ENCODE measurements at regions not wholly inside any gene's neighbourhood (a gene's known extent, or its start where the extent isn't known, plus 50 kb on each side); places are given as distances from the start of the nearest gene placed in this dataset.
"Not testable (repeated sequence)": the region's sequence is repeated elsewhere in the genome, so short reads cannot be mapped to it uniquely, and the experiment has no call there.

DNA sequence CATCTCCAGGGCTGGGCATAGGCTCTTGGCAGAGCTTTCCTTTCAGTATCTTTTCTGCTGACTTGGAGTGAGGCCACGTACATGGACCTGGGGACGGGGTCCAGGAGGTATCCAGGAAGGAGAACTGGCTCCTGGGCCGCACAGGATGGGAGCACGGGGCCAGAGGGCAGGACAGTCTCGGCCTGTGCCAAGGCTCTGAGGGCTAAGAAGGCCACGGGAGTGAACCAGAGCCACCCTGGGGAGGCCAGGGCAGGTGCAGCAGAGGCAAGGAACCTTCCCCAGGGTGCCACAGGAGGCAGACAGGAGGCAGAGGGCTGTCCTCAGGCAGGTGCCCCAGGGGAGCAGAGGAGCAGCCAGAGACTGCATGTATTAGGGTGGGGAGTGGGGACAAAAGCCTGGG, 50.3 kb downstream of the PLXNA1 start:
- FAIRE-seq, result no peak

DNA sequence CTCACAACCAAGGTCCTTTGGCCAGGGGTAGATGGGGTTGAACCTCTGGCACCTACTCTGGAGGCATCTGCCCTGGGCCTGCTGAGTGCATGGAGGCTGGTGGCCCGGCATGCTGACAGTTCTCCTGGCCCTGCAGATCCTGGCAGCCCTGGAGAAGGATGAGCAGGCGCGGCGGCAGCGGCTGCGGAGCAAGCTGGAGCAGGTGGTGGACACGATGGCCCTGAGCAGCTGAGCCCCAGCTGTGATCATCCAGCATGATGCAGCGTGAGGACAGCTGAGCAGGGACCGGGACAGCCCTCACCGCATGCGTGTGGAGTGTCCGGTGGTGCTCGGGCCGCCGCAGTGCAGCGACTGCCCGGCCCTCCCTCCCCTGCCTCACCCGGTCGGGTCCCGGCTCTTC, 50.9 kb downstream of the PLXNA1 start:
- no peak for FAIRE-seq

DNA sequence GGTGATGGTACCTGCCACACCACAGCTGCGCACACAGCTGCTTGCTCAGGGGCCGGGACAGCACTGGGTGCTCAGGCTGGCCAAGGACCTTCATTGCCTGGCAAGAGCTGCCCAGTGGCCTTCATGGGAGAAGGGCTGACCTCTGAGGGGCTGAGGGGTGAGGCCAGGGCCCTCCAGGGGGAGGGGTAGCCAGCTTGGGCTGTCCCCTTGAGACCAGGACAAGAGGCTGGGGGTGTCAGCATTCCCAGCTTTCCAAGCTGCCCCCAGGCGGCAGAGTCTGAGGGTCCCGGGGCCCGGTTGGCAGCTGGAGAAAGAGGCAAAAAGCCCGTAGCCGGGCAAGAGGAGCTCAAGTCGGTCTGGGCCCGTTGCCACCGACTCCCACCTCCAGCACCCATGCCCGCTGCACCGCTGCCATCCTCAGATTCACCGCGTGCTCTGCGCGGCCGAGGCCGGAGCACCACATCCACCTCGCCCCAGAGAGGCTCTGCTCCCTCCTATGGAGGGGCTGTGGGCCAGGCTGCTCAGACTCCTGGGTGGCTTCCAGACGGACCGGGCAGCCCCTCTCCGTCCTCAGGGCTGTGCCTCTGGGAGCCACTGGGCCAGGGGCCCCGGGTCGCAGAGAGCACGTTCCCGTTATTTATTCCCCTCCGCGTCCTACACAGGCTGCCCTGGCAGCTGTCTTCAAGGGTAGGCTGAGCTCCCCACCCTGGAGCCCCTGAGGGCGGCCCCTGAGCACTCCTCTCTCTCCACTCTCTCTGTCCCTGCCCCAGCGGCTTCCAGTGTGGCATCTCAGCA, 51.5 kb downstream of the PLXNA1 start:
- FAIRE-seq, result no peak

- FAIRE-seq, result no peak
Observed at GRCh38 chr3:127034990-127035652, 52.2 kb downstream of the PLXNA1 start.

DNA sequence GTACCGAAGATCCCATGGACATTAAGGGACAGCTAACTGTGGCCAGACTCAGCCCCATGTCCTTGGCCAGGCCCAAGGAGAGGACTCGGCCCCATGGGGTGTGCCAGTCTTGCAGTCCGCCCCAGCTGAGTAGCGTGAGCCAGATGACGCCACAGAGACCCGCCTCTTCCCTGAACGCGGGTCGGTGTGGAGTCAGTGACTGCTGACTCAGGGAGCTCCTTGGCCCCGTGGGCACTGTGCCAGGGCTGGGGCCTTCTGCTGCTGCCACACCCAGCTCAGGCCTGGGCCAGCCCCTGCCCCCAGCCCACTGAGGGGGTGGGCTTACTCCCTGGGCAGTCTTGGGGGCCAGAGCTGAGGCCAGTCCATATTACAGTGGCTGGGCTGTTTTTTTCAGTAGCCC, 52.8 kb downstream of the PLXNA1 start:
- no peak for FAIRE-seq

GRCh38 chr3:127036209-127037020, 53.5 kb downstream of the PLXNA1 start:
- no peak for FAIRE-seq

DNA sequence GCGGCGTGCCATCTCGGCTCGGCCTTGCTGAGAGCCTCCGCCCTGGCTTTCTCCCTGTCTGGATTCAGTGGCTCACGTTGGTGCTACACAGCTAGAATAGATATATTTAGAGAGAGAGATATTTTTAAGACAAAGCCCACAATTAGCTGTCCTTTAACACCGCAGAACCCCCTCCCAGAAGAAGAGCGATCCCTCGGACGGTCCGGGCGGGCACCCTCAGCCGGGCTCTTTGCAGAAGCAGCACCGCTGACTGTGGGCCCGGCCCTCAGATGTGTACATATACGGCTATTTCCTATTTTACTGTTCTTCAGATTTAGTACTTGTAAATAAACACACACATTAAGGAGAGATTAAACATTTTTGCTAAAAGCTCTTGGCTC, 54.1 kb downstream of the PLXNA1 start:
- no peak for FAIRE-seq

DNA sequence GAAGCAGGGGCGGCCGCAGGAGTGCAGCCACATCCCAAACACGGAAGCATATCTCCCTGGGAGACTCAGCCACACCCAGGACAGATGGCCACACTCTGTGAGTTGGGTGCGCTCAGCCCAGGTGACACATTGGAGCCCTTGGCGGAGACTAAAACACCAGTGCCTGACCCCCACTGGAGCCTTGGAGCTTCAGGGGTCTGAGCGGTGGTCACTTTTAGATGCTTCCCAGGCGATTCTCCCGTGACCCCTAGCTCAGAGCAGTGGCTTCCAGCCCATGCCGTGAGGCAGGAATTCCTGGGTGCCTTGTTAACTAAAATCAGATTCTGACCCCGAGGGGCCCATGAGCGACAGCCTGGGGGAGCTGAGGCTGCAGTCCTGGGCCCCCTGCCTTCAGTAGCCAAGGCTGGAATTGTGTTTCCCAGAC, 54.5 kb downstream of the PLXNA1 start:
- FAIRE-seq, result no peak

GRCh38 chr3:127037971-127038446, 55.1 kb downstream of the PLXNA1 start:
- FAIRE-seq, result no peak

DNA sequence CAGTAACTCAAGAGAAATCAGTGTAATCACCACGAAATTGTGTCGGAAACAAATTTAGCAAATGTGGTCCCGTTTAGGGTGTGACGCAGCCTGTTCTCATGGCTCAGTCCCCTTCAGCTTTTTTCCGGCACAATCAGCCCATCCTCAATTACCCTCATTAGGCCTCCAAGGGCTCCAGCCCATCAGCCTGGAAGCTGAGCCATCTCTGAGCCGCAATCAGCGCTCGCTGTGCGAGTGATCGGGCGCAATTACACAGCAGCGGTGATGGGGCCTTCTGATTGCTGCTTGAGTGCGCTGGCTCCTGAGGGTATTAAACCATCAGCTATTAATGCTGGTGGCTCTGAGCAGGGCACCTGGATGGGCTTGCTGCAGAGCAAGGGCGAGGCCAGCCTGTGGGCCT, 55.6 kb downstream of the PLXNA1 start:
- FAIRE-seq, result no peak

- FAIRE-seq, result no peak
Observed at GRCh38 chr3:127038923-127039581, 56.1 kb downstream of the PLXNA1 start.

DNA sequence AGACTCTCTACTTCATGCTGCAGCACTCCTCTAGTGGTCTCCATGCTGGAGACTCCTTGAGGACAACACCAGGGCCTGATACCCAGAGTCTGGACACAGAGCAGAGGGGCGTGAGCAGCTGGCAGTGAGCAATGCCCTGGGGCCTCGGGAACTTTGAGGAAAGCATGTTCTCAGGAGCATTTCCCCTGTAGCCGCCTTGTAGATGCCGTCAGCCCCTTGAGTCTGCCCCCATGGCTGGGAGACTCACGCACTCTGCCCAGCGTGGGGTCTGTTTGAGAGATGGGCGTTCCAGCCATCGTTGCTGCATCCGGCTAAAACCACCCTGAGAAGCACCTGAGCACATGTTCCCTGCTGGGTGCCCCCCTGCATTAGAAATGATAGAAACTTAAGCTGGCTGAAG, 56.8 kb downstream of the PLXNA1 start:
- no peak for FAIRE-seq

DNA sequence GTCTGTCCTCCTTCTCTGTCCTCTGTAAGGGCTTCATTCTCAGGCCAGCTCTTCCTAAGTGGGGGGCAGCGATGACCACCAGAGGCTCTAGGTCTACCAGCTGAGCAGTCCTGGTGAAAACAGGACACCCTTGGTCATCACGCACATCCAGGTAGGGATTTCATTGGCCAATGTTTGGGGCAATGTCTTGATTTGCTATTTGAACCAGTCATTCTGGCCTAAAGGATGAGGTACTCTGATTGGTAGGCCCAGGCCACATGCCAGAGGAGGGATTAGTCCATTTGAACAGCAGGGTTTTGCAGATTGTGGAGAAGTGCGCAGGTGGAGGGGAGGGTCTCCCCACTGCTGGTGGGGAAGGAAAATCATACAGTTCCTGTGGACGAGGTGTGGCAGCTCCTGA, 57.3 kb downstream of the PLXNA1 start:
- FAIRE-seq, result no peak

DNA sequence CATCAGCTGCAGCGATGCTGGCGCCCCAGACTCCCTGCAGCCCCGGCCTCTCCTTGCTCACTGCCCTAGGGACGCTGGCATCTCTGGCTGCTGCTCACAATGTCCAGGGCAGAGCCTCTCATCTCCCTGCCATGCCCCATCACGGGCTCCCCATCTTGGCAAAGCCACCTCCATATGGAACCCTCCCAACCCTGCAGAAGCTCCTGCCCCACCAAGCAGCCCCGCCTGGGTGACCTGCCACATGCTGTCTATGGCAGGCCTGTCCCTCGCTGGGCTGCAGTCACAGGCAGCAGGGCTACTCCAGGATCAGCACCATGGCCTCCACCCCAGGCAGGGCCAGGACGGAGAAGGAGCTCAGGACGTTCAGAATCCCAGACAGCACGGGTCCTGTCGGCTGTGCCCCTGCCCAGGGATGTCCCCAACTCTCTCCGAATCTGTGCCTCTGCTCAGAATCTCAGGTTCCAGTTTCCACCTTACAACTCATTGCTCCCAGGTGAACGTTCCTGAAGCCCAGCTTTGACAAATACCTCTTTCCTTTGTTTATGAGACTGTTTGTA, 58.4 kb downstream of the PLXNA1 start:
- no peak for FAIRE-seq

GRCh38 chr3:127041933-127042332, 59.0 kb downstream of the PLXNA1 start:
- no peak for FAIRE-seq

DNA sequence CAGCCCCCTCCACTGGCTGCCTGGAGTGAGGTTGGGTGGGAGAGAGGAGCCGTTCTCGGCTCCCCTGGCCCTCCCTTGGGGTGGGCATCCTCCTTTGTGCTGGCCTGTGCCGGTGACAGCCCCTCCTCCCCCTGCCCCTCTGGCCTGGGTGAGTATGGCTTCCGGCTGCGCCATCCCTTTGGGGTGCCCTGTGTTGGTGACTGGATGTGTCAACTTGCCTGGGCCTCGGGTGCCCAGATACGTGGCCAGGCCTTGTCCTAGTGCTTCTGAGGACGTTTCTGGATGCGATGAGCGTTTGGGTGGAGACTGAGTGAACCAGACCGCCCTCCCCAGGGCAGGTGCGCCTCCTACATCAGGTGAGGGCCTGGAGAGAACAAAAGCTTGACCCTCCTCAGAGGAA, 59.7 kb downstream of the PLXNA1 start:
- FAIRE-seq, result no peak

DNA sequence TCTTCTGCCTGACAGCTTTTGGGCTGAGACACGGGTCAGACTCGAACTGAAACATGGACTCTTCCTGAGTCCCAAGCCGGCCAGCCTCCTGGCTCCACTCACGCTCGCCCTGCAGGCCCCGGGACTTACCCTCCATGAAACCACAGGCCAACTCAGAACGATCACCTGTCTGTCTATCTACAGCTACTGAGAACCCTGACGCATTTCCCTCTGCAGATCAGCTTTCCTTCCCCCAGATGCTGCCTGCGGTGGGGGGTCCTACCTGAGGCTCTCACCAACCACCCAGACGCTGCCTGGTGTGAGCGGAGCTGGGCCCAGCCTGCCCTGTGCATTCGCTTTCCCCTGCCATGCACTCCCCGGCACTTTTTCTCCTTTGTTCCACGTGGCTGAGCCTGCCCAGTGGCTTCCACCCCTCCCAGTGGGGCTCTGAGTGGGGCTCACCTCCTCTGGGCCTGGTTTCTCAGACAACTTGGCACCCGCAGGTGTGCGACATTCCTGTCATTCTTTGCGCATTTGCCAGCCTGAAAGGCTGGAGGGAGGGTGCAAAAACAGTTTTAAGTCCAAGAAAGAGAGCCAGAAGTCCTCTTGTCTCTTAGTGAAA, 60.2 kb downstream of the PLXNA1 start:
- no peak for FAIRE-seq

DNA sequence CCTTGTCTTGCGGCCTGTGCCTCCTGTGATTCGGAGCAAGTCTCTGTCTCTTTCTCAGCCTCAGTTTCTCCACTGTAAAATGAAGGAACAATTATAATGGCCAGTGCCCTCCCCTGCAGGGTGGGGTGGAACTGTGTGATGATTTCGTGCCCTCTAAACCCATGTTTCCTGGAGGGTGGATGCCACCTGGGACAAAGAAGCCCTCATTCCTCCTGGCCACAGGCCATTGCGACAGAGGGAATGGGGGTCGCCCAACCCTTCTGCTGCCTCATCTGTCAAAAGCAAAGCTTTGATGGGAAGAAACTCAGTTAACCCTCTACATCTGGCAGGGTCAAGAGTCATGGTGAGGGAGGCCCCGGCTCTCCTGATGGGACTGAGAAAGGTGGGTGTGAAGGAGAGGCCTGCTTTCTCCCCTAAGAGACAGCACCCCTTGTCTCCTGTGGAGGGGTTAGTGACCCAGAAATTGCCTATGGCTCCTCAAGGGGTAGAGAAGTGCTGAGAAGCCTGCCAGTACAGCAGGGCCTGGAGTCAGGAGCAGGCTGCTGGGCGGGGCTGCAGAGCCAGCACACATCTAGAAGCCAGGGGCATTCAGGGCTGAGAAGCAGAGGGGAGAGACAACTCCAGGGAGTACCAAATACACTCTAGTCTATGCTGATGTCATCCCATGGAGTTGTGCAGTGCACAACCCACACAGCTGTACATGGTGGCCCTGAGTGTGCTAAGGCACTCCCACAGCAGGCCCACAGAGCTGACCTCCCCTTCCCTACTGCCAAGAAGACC, 61.0 kb downstream of the PLXNA1 start:
- FAIRE-seq, result no peak

DNA sequence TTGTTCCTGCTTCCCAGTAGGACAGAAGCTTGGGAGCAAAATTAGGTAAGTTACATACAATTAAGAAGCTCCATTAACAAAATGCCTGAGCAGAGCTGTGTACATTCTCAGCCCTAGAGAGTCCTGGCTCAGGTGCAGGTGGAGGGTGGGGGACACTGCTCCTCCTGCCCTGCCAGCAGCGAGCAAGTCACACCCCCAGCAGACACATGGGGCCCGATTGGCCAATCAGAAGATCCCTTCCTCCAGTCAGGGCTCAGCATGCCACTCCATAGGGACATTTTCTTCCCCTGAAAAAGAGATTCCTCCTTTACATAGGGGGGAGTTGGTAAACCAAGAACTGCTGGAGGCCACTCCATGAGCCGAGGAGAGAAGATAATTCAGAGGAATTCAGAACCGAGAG, 62.1 kb downstream of the PLXNA1 start:
- no peak for FAIRE-seq

DNA sequence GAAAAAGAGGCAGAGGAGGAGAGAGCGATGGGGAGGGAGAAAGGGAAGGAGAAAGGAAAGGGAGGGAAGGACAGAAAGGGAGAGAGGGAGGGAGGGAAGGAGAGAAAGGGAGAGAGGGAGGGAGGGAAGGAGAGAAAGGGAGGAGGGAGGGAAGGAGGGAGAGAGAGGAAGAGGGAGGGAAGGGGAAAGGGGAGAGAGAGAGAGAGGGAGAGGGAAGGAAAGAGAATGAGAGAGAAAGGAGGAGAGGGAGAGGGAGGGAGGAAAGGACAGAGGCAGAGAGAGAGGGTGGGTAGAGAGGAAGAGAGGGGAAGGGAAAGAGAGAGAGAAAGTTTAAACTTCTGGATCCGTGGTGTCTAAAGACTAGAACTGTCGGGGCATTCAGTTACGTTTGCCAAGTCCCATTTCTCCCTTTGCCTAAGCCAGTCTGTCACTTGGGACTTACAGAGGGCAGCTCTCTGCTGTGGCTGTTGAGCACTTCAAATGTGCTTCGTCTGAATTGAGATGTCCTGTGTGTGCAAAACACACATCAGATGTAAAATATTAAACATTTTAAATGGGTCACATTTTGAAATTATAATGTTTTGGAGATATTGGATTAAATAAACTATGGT, 62.6 kb downstream of the PLXNA1 start:
- FAIRE-seq, result no peak

- not testable (repeated sequence) for FAIRE-seq
Observed at GRCh38 chr3:127046690-127047089, 63.8 kb downstream of the PLXNA1 start.
